Caco-2 (cell line): ENCODE measurements at regions not wholly inside any gene's neighbourhood (a gene's known extent, or its start where the extent isn't known, plus 50 kb on each side); places are given as distances from the start of the nearest gene placed in this dataset.

Experiments
- BruUV-seq: library from RNA; stranded (reverse); fragments of 400-500 nt; replicated peaks from 2 replicates; lab custom pipeline; 2021; lab: Mats Ljungman, UMichigan
- CTCF ChIA-PET: fragments of 300-600 bp; sonication (Branson Sonifier 250); formaldehyde crosslinking; loops from one replicate; lab custom pipeline; 2022; ENCODE audit warnings: antibody characterized with exemption; lab: Charles Lee
- POLR2A ChIA-PET: fragments of 300-600 bp; sonication (Branson Sonifier 250); formaldehyde crosslinking; loops from one replicate; lab custom pipeline; 2022; ENCODE audit warnings: antibody characterized with exemption; lab: Charles Lee
- DNase-seq, 2 experiments: peaks; one replicate each; pipeline versions ENCODE4 v3.0.0 to v3.0.0-alpha.2; 2020 to 2022
- H3K27me3 ChIP-seq: replicated peaks from 2 replicates; pipeline ENCODE4 v1.6.0; 2011; ENCODE audit warnings: low read length; ENCODE audit not compliant: control insufficient read depth, insufficient read depth
- H3K36me3 ChIP-seq: 2 replicates; pipeline ENCODE4 v1.5.1; 2011; ENCODE audit warnings: low read length; ENCODE audit not compliant: control insufficient read depth, insufficient read depth
- H3K4me1 ChIP-seq: fragments of 250-450 bp; sonication (Bioruptor Pico); 2 replicates; pipeline ENCODE4 v1.5.1; 2020; ENCODE audit warnings: mild to moderate bottlenecking
- H3K4me3 ChIP-seq: 2 replicates; pipeline ENCODE4 v1.5.1; 2011; ENCODE audit warnings: low read depth, mild to moderate bottlenecking, control low read depth, low read length
- H3K9me3 ChIP-seq: fragments of 250-450 bp; sonication (Bioruptor Pico); 2 replicates; pipeline ENCODE4 v1.5.1; 2020; ENCODE audit warnings: mild to moderate bottlenecking, moderate library complexity
- H3K27ac Mint-ChIP-seq: one replicate; pipeline ENCODE4 v1.8.0; 2022; ENCODE audit warnings: mixed read lengths; ENCODE audit not compliant: unreplicated experiment
- H3K27me3 Mint-ChIP-seq: one replicate; pipeline ENCODE4 v1.8.0; 2022; ENCODE audit warnings: mixed read lengths; ENCODE audit not compliant: insufficient read depth, unreplicated experiment
- H3K36me3 Mint-ChIP-seq: one replicate; pipeline ENCODE4 v1.8.0; 2022; ENCODE audit warnings: mild to moderate bottlenecking, mixed read lengths; ENCODE audit not compliant: insufficient read depth, unreplicated experiment
- H3K4me1 Mint-ChIP-seq: one replicate; pipeline ENCODE4 v1.8.0; 2022; ENCODE audit warnings: low read depth, mixed read lengths; ENCODE audit not compliant: unreplicated experiment
- H3K4me3 Mint-ChIP-seq: one replicate; pipeline ENCODE4 v1.8.0; 2022; ENCODE audit warnings: mild to moderate bottlenecking, moderate library complexity, mixed read lengths; ENCODE audit not compliant: unreplicated experiment
- H3K9me3 Mint-ChIP-seq: one replicate; pipeline ENCODE4 v1.8.0; 2022; ENCODE audit warnings: mixed read lengths; ENCODE audit not compliant: unreplicated experiment
- intact Hi-C: fragments of 100-400 bp; cut with micrococcal nuclease; formaldehyde crosslinking; loops from one replicate; pipeline ENCODE4 v1.10.0; 2022; ENCODE audit not compliant: unreplicated experiment
- TF ChIP-seq, protein P1 (sequence below), 2 experiments: fragments of 200-600 bp in 1 of 2; IDR thresholded peaks; 1 replicate in 1 of 2; 2 replicates in 1 of 2; pipeline versions ENCODE4 v1.5.1 to v1.8.0; 2011 to 2022; ENCODE audit warnings: antibody characterized with exemption in 1 of 2, control low read depth in 1 of 2, inconsistent platforms in 1 of 2, low read depth in 1 of 2, low read length in 1 of 2, mild to moderate bottlenecking in 1 of 2, moderate library complexity in 1 of 2; ENCODE audit not compliant: insufficient read depth in 1 of 2, severe bottlenecking in 1 of 2, unreplicated experiment in 1 of 2

DNA sequence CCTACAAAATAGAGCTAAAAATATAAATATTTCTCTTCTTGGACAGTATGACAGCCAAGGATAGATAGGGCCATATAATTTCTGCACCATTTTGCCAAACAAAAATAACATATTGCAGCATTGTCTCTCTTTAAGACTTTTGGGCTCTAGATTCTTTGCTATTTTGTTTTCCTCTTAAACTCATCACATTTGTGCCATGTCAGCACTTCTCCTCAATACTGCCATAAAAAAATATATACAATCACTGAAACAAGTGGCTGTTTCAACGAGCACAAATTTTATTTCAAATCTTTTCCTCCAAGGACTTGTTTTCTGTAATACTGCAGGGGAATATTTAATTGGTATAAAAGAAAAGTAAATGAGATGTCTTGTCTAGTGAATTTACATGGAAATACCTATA, 1570.0 kb upstream of the NUDT12 start:
- H3K4me3 ChIP-seq, result no peak overlapping the region
- intact Hi-C loops, result no loop called here
- ChIA-PET POLR2A (no interaction called here), CTCF (no interaction called here)
- H3K27me3 ChIP-seq, result no peaks in the 10 kb centered on the region
- H3K36me3 Mint-ChIP-seq, result no peaks in the 10 kb centered on the region
- no peaks in the 10 kb centered on the region for H3K4me1 Mint-ChIP-seq
- 0 out of 2 replicates have a peak, but pooled peaks cover 5% of the 10 kb centered on the region for H3K4me1 ChIP-seq
- BruUV-seq, result no TSS peak
- no peaks in the 10 kb centered on the region for H3K36me3 ChIP-seq
- H3K9me3 Mint-ChIP-seq, result no peaks in the 10 kb centered on the region
- no peaks in the 10 kb centered on the region for H3K27me3 Mint-ChIP-seq
- no peak for DNase-seq
- H3K4me3 Mint-ChIP-seq, result no peak overlapping the region
- TF ChIP-seq, protein P1, sequence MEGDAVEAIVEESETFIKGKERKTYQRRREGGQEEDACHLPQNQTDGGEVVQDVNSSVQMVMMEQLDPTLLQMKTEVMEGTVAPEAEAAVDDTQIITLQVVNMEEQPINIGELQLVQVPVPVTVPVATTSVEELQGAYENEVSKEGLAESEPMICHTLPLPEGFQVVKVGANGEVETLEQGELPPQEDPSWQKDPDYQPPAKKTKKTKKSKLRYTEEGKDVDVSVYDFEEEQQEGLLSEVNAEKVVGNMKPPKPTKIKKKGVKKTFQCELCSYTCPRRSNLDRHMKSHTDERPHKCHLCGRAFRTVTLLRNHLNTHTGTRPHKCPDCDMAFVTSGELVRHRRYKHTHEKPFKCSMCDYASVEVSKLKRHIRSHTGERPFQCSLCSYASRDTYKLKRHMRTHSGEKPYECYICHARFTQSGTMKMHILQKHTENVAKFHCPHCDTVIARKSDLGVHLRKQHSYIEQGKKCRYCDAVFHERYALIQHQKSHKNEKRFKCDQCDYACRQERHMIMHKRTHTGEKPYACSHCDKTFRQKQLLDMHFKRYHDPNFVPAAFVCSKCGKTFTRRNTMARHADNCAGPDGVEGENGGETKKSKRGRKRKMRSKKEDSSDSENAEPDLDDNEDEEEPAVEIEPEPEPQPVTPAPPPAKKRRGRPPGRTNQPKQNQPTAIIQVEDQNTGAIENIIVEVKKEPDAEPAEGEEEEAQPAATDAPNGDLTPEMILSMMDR (IDR thresholded peaks at IDR 0.05; ENCODE audit: insufficient read depth in 1 of 2, low read depth in 1 of 2, low read length in 1 of 2, severe bottlenecking in 1 of 2, unreplicated experiment in 1 of 2), result no peak
- H3K9me3 ChIP-seq, result no peaks in the 10 kb centered on the region
- H3K27ac Mint-ChIP-seq, result no peak overlapping the region

DNA sequence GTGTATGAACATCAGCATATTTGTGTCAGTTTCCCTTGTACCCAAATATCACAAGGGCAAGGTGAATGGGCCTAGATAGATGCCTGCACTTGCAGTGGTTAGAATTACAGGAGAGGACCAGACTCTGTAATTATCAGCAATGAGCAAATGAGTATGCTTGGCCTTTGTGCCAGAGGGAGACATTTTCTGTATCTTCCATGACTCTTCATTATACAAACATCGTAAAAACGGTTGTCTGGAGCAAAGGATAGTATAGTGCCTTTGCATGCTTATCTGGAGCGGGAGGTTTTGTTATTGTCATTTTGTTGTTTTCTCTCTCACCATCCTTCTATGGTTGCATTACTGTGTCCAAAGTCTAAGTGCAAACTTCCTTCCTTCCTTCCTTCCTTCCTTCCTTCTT, 1568.5 kb upstream of the NUDT12 start:
- Mint-ChIP-seq H3K27ac (no peak overlapping the region), H3K27me3 (no peaks in the 10 kb centered on the region), H3K4me3 (no peak overlapping the region), H3K4me1 (no peaks in the 10 kb centered on the region), H3K9me3 (no peaks in the 10 kb centered on the region), H3K36me3 (no peaks in the 10 kb centered on the region)
- no TSS peak for BruUV-seq
- ChIA-PET CTCF (no interaction called here), POLR2A (no interaction called here)
- H3K9me3 ChIP-seq, result no peaks in the 10 kb centered on the region
- 0 out of 2 replicates have a peak, but pooled peaks cover 5% of the 10 kb centered on the region for H3K4me1 ChIP-seq
- intact Hi-C loops, result no loop called here
- H3K4me3 ChIP-seq, result no peak overlapping the region
- H3K36me3 ChIP-seq, result no peaks in the 10 kb centered on the region
- TF ChIP-seq, protein P1 (IDR thresholded peaks at IDR 0.05; ENCODE audit: insufficient read depth in 1 of 2, low read depth in 1 of 2, low read length in 1 of 2, severe bottlenecking in 1 of 2, unreplicated experiment in 1 of 2), result no peak
- no peak for DNase-seq
- no peaks in the 10 kb centered on the region for H3K27me3 ChIP-seq

DNA sequence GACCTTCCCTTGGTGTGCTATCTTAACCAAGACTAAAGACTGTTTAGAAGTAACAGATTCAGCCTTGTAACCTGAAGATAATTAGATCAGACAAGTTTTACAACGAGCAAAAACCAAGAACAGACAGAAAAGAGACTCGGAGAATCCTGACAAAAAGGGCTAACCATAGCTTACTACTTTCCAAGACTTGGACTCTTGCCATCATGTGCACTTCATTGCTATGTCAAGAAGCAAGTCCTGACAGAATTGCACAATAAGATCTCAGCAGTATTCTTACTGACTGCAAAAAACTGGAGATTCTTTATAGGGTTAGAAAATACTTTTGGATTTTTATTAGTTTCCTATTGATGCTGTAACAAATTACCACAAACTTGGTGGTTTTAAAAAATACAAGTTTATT, 1539.0 kb upstream of the NUDT12 start:
- Mint-ChIP-seq H3K4me3 (no peak overlapping the region), H3K4me1 (no peaks in the 10 kb centered on the region), H3K27ac (no peak overlapping the region), H3K9me3 (no peaks in the 10 kb centered on the region), H3K36me3 (no peaks in the 10 kb centered on the region), H3K27me3 (no peaks in the 10 kb centered on the region)
- TF ChIP-seq, protein P1 (IDR thresholded peaks at IDR 0.05; ENCODE audit: insufficient read depth in 1 of 2, low read depth in 1 of 2, low read length in 1 of 2, severe bottlenecking in 1 of 2, unreplicated experiment in 1 of 2), result no peak
- intact Hi-C loops, result no loop called here
- Histone ChIP-seq H3K4me3 (no peak overlapping the region), H3K4me1 (no peaks in the 10 kb centered on the region), H3K9me3 (no peaks in the 10 kb centered on the region), H3K36me3 (no peaks in the 10 kb centered on the region; the same call in 1 of the 2 replicates), H3K27me3 (no peaks in the 10 kb centered on the region)
- POLR2A ChIA-PET, result no interaction called here
- BruUV-seq, result no TSS peak
- CTCF ChIA-PET, result no interaction called here
- no peak for DNase-seq
